ENCODE measurements at regions not wholly inside any gene's neighbourhood (a gene's known extent, or its start where the extent isn't known, plus 50 kb on each side); places are given as distances from the start of the nearest gene placed in this dataset.

DNA sequence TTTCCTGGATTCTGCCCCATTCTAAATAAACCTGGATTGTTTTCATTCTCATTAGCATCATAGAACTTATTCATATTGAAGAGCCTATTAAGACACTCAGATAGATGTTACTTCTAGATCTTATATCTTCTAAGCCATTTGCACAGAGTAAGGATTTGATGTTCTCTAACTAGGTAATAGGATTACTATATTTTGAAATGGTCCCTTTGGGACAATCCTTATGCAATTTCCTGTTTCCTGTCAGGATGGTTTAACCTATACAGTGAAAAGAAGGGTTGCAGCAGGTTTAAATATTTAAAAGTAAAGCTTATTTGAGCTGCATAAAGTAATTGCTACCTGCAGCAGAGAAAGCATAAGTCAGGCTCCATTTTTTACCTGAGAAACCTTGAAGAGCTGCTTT is 860.1 kb downstream of the TFAP2A start:
- no peak for DNase-seq (ENCODE audit: extremely low read depth, low read depth)
- TF ChIP-seq, protein P1, sequence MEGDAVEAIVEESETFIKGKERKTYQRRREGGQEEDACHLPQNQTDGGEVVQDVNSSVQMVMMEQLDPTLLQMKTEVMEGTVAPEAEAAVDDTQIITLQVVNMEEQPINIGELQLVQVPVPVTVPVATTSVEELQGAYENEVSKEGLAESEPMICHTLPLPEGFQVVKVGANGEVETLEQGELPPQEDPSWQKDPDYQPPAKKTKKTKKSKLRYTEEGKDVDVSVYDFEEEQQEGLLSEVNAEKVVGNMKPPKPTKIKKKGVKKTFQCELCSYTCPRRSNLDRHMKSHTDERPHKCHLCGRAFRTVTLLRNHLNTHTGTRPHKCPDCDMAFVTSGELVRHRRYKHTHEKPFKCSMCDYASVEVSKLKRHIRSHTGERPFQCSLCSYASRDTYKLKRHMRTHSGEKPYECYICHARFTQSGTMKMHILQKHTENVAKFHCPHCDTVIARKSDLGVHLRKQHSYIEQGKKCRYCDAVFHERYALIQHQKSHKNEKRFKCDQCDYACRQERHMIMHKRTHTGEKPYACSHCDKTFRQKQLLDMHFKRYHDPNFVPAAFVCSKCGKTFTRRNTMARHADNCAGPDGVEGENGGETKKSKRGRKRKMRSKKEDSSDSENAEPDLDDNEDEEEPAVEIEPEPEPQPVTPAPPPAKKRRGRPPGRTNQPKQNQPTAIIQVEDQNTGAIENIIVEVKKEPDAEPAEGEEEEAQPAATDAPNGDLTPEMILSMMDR (IDR thresholded peaks at IDR 0.05; ENCODE audit: low read depth, low read length, missing control alignments), result no peak
- H3K4me3 ChIP-seq (replicated peaks; ENCODE audit: low read depth, low read length), result no peak overlapping the region

DNA sequence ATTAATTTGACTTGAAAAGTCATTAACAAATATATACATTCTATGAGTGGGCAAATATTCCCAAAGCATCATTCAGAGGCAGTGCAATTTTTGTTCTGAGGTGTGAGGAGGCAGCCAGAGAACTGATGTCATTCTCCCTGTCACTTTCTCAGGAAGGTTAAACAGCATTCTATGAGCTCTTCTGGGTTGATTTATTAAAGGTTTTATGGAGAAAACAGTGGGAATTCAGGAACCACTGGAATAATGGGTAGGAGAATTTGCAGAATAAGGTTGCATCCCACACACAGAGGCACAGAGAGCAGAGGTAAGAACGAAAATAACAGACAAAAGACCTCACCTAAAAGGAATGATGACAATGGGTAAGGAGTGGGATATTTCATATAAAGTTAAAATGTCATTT is 860.6 kb downstream of the TFAP2A start:
- H3K4me3 ChIP-seq (replicated peaks; ENCODE audit: low read depth, low read length), result no peak overlapping the region
- no peak for DNase-seq (ENCODE audit: extremely low read depth, low read depth)
- TF ChIP-seq, protein P1 (IDR thresholded peaks at IDR 0.05; ENCODE audit: low read depth, low read length, missing control alignments), result no peak

DNA sequence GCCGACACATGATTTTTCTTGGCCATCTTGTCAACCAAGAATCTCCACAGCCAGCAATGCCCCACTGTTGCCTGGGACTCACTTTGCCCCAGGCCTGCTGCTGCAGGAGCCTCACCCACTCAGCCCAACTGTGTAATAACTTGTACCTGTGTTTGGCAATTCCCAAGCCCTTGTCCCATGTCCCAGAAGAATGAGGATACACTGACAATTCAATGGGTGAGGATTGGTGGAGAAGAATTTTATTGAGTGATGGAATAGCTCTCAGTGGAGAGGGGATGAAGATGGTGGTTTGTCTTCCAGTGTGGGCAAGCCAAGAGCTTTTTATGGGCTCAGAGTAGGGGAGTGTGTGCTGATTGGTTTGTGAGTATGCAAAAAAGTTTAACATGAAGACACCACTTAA is 861.9 kb downstream of the TFAP2A start:
- H3K4me3 ChIP-seq (replicated peaks; ENCODE audit: low read depth, low read length), result no peak overlapping the region
- DNase-seq (ENCODE audit: extremely low read depth, low read depth), result no peak
- TF ChIP-seq, protein P1 (IDR thresholded peaks at IDR 0.05; ENCODE audit: low read depth, low read length, missing control alignments), result no peak

DNA sequence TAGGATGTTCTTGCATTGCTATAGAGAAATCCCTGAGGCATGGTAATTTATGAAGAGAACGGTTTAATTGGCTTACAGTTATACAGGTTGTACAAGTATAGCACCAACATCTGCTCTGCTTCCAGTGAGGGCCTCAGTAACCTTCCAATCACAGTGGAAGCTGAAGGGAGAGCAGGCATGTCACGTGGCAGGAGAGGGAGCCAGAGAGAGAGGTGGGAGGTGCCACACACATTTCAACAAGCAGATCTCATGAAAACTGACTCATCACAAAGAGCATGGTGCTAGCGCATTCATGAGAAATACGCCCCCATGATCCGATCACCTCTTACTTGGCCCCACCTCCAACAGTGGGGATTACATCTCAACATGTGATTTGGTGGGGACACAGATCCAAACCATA is 871.2 kb downstream of the TFAP2A start:
- TF ChIP-seq, protein P1 (IDR thresholded peaks at IDR 0.05; ENCODE audit: low read depth, low read length, missing control alignments), result no peak
- no peak for DNase-seq (ENCODE audit: extremely low read depth, low read depth)
- no peak overlapping the region for H3K4me3 ChIP-seq (replicated peaks; ENCODE audit: low read depth, low read length)

DNA sequence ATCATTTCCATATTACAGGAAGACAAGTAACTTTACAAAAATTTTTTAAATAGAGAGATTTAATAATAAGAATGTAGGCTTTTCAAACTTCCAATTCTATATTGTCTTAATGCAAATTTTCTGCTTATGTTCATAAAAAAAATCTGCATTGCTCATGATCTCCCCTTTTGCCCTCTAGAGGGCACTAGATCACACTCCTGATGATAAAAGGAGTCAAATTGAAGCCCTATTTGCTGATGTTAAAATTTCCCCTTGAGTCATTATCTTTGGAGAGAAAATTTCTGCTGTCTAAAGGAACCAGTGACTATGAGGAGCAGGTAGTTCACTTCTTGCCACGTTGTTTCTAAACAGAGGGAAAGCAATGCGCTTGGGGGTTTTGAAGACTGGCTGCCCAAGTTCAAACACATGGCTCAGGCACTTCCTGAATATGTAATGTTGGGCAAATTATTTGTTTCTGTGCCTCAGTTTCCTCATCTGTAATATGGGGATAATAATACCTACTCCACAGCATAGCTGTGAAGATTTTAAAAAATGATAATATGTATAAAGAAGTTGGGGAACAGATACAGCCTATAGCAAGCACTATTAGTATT is 874.2 kb downstream of the TFAP2A start:
- TF ChIP-seq, protein P1 (IDR thresholded peaks at IDR 0.05; ENCODE audit: low read depth, low read length, missing control alignments), result peak; percentile 68
- H3K4me3 ChIP-seq (replicated peaks; ENCODE audit: low read depth, low read length), result no peak overlapping the region
- DNase-seq (ENCODE audit: extremely low read depth, low read depth), result no peak

DNA sequence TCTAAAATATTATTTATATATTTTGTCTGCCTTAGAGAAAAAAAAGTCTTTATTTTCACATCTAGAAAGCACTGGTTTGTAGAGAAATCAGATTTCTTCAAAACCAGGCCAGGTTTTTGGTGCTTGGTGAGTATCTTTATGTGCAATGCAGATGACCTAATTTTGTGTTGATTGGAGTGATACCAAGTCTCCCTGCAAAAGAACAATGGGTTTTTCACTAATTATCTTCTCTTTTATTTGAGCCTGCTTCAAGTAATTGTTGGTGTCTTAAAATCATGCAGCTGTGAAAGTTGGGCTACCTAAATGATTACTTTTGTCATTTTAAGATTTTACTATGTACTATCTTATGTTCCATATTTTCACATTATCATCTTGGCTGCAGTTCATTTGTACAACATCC is 874.7 kb downstream of the TFAP2A start:
- H3K4me3 ChIP-seq (replicated peaks; ENCODE audit: low read depth, low read length), result no peak overlapping the region
- TF ChIP-seq, protein P1 (IDR thresholded peaks at IDR 0.05; ENCODE audit: low read depth, low read length, missing control alignments), result no peak
- no peak for DNase-seq (ENCODE audit: extremely low read depth, low read depth)

DNA sequence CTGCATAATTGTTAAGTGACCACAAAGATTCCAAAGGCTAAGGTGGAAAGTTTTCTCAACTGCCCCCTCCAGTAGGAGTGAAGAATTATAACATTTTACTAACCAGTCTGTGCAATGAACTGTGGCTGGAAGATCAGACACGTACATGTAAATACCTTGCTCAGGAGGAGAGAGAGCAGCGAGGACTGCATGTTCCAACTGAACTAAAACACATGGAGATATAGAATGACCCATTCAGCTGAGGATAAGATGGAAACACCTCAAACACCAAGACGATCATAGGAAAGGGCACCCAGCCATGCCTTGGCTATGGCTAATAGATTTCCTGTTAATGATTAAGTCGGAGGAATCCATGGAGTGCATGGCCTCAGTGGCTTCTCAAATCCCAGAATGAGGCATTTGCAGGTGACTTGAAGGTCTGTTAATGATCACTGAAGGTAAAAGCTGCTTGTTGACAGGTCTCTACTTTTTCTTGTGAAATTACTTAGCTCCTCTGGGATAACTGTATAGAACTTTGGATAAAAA is 875.6 kb downstream of the TFAP2A start:
- H3K4me3 ChIP-seq (replicated peaks; ENCODE audit: low read depth, low read length), result no peak overlapping the region
- TF ChIP-seq, protein P1 (IDR thresholded peaks at IDR 0.05; ENCODE audit: low read depth, low read length, missing control alignments), result no peak
- no peak for DNase-seq (ENCODE audit: extremely low read depth, low read depth)
